ENCODE measurements at regions not wholly inside any gene's neighbourhood (a gene's known extent, or its start where the extent isn't known, plus 50 kb on each side); places are given as distances from the start of the nearest gene placed in this dataset.

GRCh38 chr16:73212431-73212830 is 164.5 kb upstream of the ZFHX3 start:
- no peak for DNase-seq (ENCODE audit: low read depth, low spot score)

DNA sequence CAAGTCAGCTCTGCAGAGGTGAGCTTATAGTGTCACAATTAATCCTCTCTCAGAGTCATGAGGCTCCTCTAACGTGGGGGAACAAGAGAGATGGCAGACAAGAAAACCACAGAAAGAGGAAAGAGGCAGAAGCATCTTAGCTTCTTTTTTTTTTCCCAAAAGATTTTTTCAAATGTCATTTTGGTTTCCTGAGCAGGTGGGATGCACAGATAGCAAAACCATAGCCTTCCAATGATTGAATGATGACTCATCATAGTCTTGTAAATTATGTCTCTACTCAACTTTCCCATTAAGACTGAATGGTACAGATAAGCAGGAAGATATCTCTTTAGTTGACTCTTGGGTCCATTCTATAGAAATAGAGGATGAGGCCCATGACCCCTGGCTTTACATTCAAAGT is 162.8 kb upstream of the ZFHX3 start:
- H3K27ac ChIP-seq (ENCODE audit: control insufficient read depth, insufficient read depth, low read length): no peak overlapping the region
- DNase-seq (ENCODE audit: low read depth, low spot score) (no peak), FAIRE-seq (no peak)
- peaks cover 1% of the 10 kb centered on the region for H3K9me3 ChIP-seq (ENCODE audit: control insufficient read depth, low read depth, low read length)
- no peaks in the 10 kb centered on the region for H3K27me3 ChIP-seq (ENCODE audit: control insufficient read depth, extremely low read depth, insufficient read depth, low read length)
- H3K4me1 ChIP-seq (ENCODE audit: control insufficient read depth, extremely low read depth, insufficient read depth, low read length): no peaks in the 10 kb centered on the region
- no peak overlapping the region for H2AFZ ChIP-seq (ENCODE audit: control insufficient read depth, low read length)
- no peaks in the 10 kb centered on the region for H3K9me1 ChIP-seq (ENCODE audit: control insufficient read depth, extremely low read depth, insufficient read depth, low read length)
- H3K9ac ChIP-seq (ENCODE audit: control insufficient read depth, extremely low read depth, insufficient read depth, low read length): no peak overlapping the region
- H3K4me3 ChIP-seq (ENCODE audit: control insufficient read depth in 2 of 3, extremely low read depth in 1 of 3, insufficient read depth in 2 of 3, low read depth in 1 of 3, low read length in 3 of 3): no peak overlapping the region
- dilution Hi-C loops (cut with MboI; ENCODE audit: extremely low pct_ligation_motif_present, low sequenced_read_pairs): no loop called here
- H3K4me2 ChIP-seq (ENCODE audit: control insufficient read depth, extremely low read depth, insufficient read depth, low read depth, low read length): no peak overlapping the region
- H4K20me1 ChIP-seq (ENCODE audit: control insufficient read depth, extremely low read depth, insufficient read depth, low read length): no peaks in the 10 kb centered on the region
- no peaks in the 10 kb centered on the region for H3K36me3 ChIP-seq (ENCODE audit: control insufficient read depth in 2 of 2, extremely low read depth in 1 of 2, insufficient read depth in 2 of 2, low read length in 2 of 2)
- H3K79me2 ChIP-seq (ENCODE audit: control insufficient read depth, insufficient read depth, low read length): no peaks in the 10 kb centered on the region
- TF ChIP-seq CTCF (optimal IDR thresholded peaks at IDR 0.05 in 1 of 3, IDR thresholded peaks at IDR 0.05 in 1 of 3, conservative IDR thresholded peaks at IDR 0.05 in 1 of 3; ENCODE audit: extremely low read depth in 1 of 3, insufficient read depth in 2 of 3, low read length in 3 of 3) (no peak), EZH2 (IDR thresholded peaks at IDR 0.05; ENCODE audit: low read length) (no peak)

More at GRCh38 chr16:73212431-73212830, 164.5 kb upstream of the ZFHX3 start:
- FAIRE-seq: no peak
- Histone ChIP-seq H2AFZ (ENCODE audit: control insufficient read depth, low read length) (no peak overlapping the region), H3K9ac (ENCODE audit: control insufficient read depth, extremely low read depth, insufficient read depth, low read length) (no peak overlapping the region), H3K9me1 (ENCODE audit: control insufficient read depth, extremely low read depth, insufficient read depth, low read length) (no peaks in the 10 kb centered on the region), H3K27ac (ENCODE audit: control insufficient read depth, insufficient read depth, low read length) (no peak overlapping the region), H3K36me3 (ENCODE audit: control insufficient read depth in 2 of 2, extremely low read depth in 1 of 2, insufficient read depth in 2 of 2, low read length in 2 of 2) (no peaks in the 10 kb centered on the region), H3K4me3 (ENCODE audit: control insufficient read depth in 2 of 3, extremely low read depth in 1 of 3, insufficient read depth in 2 of 3, low read depth in 1 of 3, low read length in 3 of 3) (no peak overlapping the region), H3K4me2 (ENCODE audit: control insufficient read depth, extremely low read depth, insufficient read depth, low read depth, low read length) (no peak overlapping the region), H3K79me2 (ENCODE audit: control insufficient read depth, insufficient read depth, low read length) (no peaks in the 10 kb centered on the region), H3K27me3 (ENCODE audit: control insufficient read depth, extremely low read depth, insufficient read depth, low read length) (no peaks in the 10 kb centered on the region), H4K20me1 (ENCODE audit: control insufficient read depth, extremely low read depth, insufficient read depth, low read length) (no peaks in the 10 kb centered on the region), H3K9me3 (ENCODE audit: control insufficient read depth, low read depth, low read length) (peaks cover 2% of the 10 kb centered on the region), H3K4me1 (ENCODE audit: control insufficient read depth, extremely low read depth, insufficient read depth, low read length) (no peaks in the 10 kb centered on the region)
- TF ChIP-seq EZH2 (IDR thresholded peaks at IDR 0.05; ENCODE audit: low read length) (no peak), CTCF (optimal IDR thresholded peaks at IDR 0.05 in 1 of 3, IDR thresholded peaks at IDR 0.05 in 1 of 3, conservative IDR thresholded peaks at IDR 0.05 in 1 of 3; ENCODE audit: extremely low read depth in 1 of 3, insufficient read depth in 2 of 3, low read length in 3 of 3) (no peak)
- dilution Hi-C loops (cut with MboI; ENCODE audit: extremely low pct_ligation_motif_present, low sequenced_read_pairs): no loop called here

Measured in keratinocyte (primary cell).